ENCODE measurements at regions not wholly inside any gene's neighbourhood (a gene's known extent, or its start where the extent isn't known, plus 50 kb on each side); places are given as distances from the start of the nearest gene placed in this dataset.

DNA sequence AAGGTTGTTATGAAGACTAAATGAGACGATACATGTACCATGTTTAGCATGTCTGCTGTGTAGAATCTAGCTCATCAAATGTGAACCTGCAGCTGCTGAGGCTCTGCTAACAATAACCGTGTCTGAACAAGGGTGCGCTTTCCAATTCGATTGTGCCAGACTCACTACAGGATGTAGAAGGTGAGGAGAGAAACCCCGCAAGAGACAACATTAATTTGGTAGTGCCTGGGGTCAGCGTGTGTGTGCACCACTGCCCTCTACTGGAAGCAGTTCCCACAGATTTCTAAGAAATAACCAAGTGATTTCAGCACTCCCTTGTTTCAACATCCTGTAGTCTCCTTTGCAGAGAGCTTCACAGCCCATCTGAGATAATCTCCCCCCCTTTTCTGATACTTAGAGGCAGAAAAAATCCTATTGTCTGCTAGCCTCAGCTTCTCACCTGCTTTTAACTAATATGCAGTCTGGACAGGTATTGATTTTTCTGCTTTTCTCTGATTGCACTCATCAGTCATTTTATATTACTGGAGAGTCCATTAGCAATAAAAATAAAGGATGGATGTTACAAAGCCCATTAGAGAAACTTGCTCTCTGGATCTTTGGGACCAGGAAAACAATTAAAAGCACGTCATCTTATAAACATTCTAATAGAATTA lies 96.7 kb upstream of the BACH2 start:
- H3K4me1 ChIP-seq = no peaks in the 10 kb centered on the region
- no peaks in the 10 kb centered on the region for H3K36me3 ChIP-seq
- intact Hi-C loops (cut with DNase I; ENCODE audit: low total_unique reads) = loop anchor here (10.0 kb wide), 1 partner anchor 449 kb away; no protein-coding TSS in a partner anchor
- no peak overlapping the region for H3K4me3 ChIP-seq
- no peaks in the 10 kb centered on the region for H3K9me3 ChIP-seq
- no peaks in the 10 kb centered on the region for H3K27me3 ChIP-seq
- no peak overlapping the region for H3K27ac ChIP-seq
- TF ChIP-seq, protein P1, sequence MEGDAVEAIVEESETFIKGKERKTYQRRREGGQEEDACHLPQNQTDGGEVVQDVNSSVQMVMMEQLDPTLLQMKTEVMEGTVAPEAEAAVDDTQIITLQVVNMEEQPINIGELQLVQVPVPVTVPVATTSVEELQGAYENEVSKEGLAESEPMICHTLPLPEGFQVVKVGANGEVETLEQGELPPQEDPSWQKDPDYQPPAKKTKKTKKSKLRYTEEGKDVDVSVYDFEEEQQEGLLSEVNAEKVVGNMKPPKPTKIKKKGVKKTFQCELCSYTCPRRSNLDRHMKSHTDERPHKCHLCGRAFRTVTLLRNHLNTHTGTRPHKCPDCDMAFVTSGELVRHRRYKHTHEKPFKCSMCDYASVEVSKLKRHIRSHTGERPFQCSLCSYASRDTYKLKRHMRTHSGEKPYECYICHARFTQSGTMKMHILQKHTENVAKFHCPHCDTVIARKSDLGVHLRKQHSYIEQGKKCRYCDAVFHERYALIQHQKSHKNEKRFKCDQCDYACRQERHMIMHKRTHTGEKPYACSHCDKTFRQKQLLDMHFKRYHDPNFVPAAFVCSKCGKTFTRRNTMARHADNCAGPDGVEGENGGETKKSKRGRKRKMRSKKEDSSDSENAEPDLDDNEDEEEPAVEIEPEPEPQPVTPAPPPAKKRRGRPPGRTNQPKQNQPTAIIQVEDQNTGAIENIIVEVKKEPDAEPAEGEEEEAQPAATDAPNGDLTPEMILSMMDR (IDR thresholded peaks at IDR 0.05) = peak; percentile 66 to 80 (median 76)
- no peak for TF ChIP-seq POLR2A (IDR thresholded peaks at IDR 0.05)
- peak; percentile 56 to 65 for DNase-seq

DNA sequence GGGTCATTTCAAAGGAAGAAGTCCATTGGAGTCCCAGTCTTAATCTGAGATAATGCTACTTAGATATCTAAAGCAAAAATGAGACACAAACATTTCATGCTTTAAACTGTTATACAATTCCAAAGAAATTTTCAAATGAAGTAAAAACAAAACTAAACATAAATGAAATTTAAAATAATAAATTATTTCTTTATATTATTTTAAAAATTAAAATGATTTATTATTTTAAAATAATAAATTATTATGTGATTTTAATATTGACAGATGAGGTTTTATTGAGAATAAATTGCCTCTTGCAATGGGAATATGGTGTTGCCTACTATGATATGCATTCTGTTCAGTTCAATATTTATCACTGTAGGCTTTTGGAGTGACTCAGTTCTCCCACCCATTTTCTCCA lies 93.7 kb upstream of the BACH2 start:
- intact Hi-C loops (cut with DNase I; ENCODE audit: low total_unique reads) = loop anchor here (10.0 kb wide), 1 partner anchor 446 kb away; no protein-coding TSS in a partner anchor
- DNase-seq = no peak

DNA sequence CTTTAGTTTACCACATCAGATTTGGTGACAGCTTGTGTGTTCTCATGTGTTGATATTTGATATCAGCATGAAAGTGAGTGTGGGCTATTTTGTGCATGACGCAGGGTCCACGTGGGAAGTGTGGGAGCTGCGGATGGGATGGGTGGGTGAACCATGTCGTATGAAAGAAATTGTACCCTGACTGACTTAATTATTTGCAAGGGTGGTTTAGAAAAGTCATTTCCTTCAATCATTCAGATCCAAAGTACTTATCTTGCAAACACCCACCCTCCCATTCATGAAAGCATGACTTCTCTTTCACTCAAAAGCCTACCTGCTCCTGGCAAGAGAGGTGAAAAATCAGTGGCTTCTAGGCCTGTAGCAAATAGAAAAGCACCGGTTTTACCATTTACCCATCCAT lies 91.8 kb upstream of the BACH2 start:
- no peaks in the 10 kb centered on the region for H3K27me3 ChIP-seq
- H3K36me3 ChIP-seq = no peaks in the 10 kb centered on the region
- H3K4me1 ChIP-seq = no peaks in the 10 kb centered on the region
- intact Hi-C loops (cut with DNase I; ENCODE audit: low total_unique reads) = no loop called here
- no peak overlapping the region for H3K27ac ChIP-seq
- H3K4me3 ChIP-seq = no peak overlapping the region
- no peak for DNase-seq
- no peak for TF ChIP-seq POLR2A (IDR thresholded peaks at IDR 0.05)
- TF ChIP-seq, protein P1 (IDR thresholded peaks at IDR 0.05) = no peak
- no peaks in the 10 kb centered on the region for H3K9me3 ChIP-seq

More for the DNA sequence above, 93.7 kb upstream of the BACH2 start:
- Histone ChIP-seq H3K4me1 (no peaks in the 10 kb centered on the region), H3K9me3 (no peaks in the 10 kb centered on the region), H3K4me3 (no peak overlapping the region), H3K27ac (no peak overlapping the region), H3K36me3 (no peaks in the 10 kb centered on the region), H3K27me3 (no peaks in the 10 kb centered on the region)
- no peak for TF ChIP-seq POLR2A (IDR thresholded peaks at IDR 0.05)
- TF ChIP-seq, protein P1 (IDR thresholded peaks at IDR 0.05) = no peak

DNA sequence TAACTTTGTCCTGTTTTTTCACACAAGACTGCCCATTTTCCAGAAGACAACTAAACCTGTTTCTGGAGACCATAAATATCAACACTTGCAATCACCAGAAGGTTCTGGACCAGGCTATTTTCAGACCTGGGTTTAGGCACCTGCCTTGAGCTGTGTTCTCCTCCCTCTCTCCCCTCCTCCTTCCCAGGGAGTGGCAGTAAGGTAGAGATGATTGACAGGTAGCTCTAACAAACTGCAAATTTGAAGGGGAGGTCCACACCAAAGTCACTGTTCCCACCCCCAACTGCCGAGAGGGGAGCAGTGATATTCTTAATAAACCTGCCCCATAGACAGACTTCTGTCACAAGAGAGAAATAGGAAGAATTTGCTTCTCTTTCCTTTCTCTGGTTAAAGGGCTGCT lies 91.2 kb upstream of the BACH2 start:
- TF ChIP-seq, protein P1 (IDR thresholded peaks at IDR 0.05) = no peak
- TF ChIP-seq POLR2A (IDR thresholded peaks at IDR 0.05) = no peak
- Histone ChIP-seq H3K36me3 (no peaks in the 10 kb centered on the region), H3K27me3 (no peaks in the 10 kb centered on the region), H3K4me1 (no peaks in the 10 kb centered on the region), H3K27ac (no peak overlapping the region), H3K9me3 (no peaks in the 10 kb centered on the region), H3K4me3 (no peak overlapping the region)
- DNase-seq = no peak
- intact Hi-C loops (cut with DNase I; ENCODE audit: low total_unique reads) = no loop called here

DNA sequence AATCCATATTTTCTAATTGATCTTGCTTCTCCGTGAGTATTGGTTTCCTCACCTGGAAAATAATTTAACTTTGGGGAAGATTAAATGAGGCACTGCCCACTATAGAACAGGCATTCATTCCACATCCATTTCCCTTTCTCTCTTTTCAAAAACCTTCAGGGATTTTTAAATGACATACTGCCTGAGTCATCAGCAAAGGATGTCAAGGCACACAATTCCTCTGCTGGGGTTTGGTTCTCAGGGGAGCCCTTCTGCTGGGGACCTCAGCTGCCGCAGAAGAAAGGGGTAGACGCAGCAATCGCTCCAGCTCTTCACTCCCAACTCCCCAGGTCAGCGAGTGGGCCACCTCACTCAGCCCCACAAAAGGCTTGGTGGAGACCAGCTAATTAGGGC lies 90.7 kb upstream of the BACH2 start:
- no peak for TF ChIP-seq POLR2A (IDR thresholded peaks at IDR 0.05)
- TF ChIP-seq, protein P1 (IDR thresholded peaks at IDR 0.05) = no peak
- Histone ChIP-seq H3K9me3 (no peaks in the 10 kb centered on the region), H3K4me1 (no peaks in the 10 kb centered on the region), H3K4me3 (no peak overlapping the region), H3K27ac (no peak overlapping the region), H3K36me3 (no peaks in the 10 kb centered on the region), H3K27me3 (no peaks in the 10 kb centered on the region)
- DNase-seq = no peak
- intact Hi-C loops (cut with DNase I; ENCODE audit: low total_unique reads) = no loop called here

Measured in uterus (tissue), 3 donors.